ENCODE measurements at regions not wholly inside any gene's neighbourhood (a gene's known extent, or its start where the extent isn't known, plus 50 kb on each side); places are given as distances from the start of the nearest gene placed in this dataset.

DNA sequence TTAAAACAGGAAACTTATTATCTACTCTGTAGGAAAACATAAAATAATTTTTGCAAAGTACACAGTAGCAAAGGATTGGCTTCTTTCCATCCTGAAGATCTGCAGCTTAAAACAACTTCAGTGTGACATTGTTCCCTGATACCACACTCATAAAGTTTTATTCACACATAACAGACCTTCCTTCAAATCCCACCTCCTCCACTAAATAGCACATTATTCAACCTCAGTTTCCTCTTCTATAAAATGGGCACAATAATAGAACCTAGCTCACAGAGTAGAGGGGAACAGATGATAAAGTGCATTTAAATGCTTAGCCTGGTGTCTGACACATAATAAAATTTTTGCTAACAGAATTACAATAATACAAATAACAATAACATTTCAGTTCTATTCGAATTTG, 250.4 kb upstream of the RBBP8 start:
- H3K27me3 ChIP-seq (ENCODE audit: control insufficient read depth, insufficient read depth, low read length), result peaks cover 1% of the 10 kb centered on the region; the same call in 1 of the 2 replicates
- TF ChIP-seq, protein P1, sequence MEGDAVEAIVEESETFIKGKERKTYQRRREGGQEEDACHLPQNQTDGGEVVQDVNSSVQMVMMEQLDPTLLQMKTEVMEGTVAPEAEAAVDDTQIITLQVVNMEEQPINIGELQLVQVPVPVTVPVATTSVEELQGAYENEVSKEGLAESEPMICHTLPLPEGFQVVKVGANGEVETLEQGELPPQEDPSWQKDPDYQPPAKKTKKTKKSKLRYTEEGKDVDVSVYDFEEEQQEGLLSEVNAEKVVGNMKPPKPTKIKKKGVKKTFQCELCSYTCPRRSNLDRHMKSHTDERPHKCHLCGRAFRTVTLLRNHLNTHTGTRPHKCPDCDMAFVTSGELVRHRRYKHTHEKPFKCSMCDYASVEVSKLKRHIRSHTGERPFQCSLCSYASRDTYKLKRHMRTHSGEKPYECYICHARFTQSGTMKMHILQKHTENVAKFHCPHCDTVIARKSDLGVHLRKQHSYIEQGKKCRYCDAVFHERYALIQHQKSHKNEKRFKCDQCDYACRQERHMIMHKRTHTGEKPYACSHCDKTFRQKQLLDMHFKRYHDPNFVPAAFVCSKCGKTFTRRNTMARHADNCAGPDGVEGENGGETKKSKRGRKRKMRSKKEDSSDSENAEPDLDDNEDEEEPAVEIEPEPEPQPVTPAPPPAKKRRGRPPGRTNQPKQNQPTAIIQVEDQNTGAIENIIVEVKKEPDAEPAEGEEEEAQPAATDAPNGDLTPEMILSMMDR (IDR thresholded peaks at IDR 0.05; ENCODE audit: insufficient read depth, low read depth, low read length), result no peak
- POLR2A ChIA-PET, result no interaction called here

DNA sequence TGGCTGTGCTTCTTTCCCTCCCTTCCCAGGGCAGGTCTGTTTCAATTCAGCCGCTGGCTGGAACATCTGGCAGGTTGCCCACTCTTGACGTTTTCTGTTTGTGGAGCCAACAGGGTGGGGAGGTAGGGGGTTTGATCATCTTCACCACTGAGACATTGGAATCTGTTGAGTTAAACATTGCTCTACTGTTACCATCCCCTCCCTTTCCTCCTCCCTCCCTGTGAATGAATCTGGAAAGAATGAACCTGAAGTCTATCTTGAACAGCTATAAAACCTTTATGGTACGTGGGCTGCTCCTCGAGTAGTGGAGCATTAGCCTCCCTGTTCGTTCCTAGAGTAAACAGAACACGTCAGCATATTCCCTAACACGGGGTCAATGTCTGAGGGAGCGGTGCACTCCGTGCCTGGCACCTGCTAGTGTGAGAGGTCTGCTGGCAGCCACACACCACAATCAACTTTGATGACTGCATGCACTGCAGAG, 249.9 kb upstream of the RBBP8 start:
- ChIA-PET POLR2A (no interaction called here), CTCF (no interaction called here)
- H3K27me3 ChIP-seq (ENCODE audit: control insufficient read depth, insufficient read depth, low read length), result peaks cover 1% of the 10 kb centered on the region; the same call in 1 of the 2 replicates
- DNase-seq (ENCODE audit: low read depth), result peak; percentile 79
- TF ChIP-seq, protein P1 (IDR thresholded peaks at IDR 0.05; ENCODE audit: insufficient read depth, low read depth, low read length), result no peak
- no peak overlapping the region for H3K4me3 ChIP-seq (ENCODE audit: low read depth, low read length)
- no peaks in the 10 kb centered on the region for H3K36me3 ChIP-seq (ENCODE audit: control insufficient read depth, insufficient read depth, low read length)

More for the DNA sequence above, 250.4 kb upstream of the RBBP8 start:
- Histone ChIP-seq H3K4me3 (ENCODE audit: low read depth, low read length) (no peak overlapping the region), H3K36me3 (ENCODE audit: control insufficient read depth, insufficient read depth, low read length) (no peaks in the 10 kb centered on the region)
- no peak for DNase-seq (ENCODE audit: low read depth)
- CTCF ChIA-PET, result no interaction called here

DNA sequence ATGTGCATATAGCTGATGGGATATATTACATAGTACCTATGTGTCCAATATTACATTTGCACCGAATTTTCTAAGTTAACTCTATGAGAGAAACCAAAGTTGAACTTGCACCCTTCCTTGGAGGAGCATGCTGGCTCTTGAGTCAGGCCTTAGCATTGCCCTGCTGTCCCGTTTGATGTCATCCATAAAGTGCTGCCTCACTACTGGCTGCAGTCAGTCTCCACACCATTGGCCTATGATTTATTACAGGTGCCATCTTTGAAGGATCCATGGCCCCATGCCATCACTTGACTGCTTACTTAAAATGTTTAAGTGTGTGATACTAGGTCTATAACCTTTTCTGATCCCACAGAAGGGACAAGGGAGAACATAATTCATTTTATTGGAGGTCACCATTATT, 249.3 kb upstream of the RBBP8 start:
- no peak for DNase-seq (ENCODE audit: low read depth)
- no peaks in the 10 kb centered on the region for H3K36me3 ChIP-seq (ENCODE audit: control insufficient read depth, insufficient read depth, low read length)
- ChIA-PET CTCF (no interaction called here), POLR2A (no interaction called here)
- peaks cover 1% of the 10 kb centered on the region; the same call in 1 of the 2 replicates for H3K27me3 ChIP-seq (ENCODE audit: control insufficient read depth, insufficient read depth, low read length)
- no peak overlapping the region for H3K4me3 ChIP-seq (ENCODE audit: low read depth, low read length)
- TF ChIP-seq, protein P1 (IDR thresholded peaks at IDR 0.05; ENCODE audit: insufficient read depth, low read depth, low read length), result no peak

DNA sequence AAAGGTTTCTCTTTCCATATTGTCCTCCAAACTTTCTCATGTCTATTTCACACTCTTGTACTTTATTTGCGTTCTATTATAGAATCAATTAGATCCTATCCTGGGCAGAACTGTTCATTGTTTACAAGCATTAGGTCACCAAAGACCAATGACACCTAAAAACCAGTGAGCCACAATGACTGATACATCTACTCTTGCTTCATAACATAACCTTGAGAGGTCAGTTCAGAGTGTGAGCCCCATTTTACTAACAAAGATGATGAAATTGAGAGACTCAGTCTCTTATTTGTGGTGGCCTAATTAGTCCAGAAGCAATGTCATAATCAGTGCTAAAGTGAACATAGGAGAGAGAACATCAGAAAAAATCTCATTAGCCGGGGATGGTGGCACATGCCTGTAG, 248.9 kb upstream of the RBBP8 start:
- DNase-seq (ENCODE audit: low read depth), result no peak
- POLR2A ChIA-PET, result no interaction called here
- CTCF ChIA-PET, result no interaction called here
- H3K36me3 ChIP-seq (ENCODE audit: control insufficient read depth, insufficient read depth, low read length), result no peaks in the 10 kb centered on the region
- TF ChIP-seq, protein P1 (IDR thresholded peaks at IDR 0.05; ENCODE audit: insufficient read depth, low read depth, low read length), result no peak
- H3K27me3 ChIP-seq (ENCODE audit: control insufficient read depth, insufficient read depth, low read length), result peaks cover 1% of the 10 kb centered on the region; the same call in 1 of the 2 replicates
- no peak overlapping the region for H3K4me3 ChIP-seq (ENCODE audit: low read depth, low read length)

DNA sequence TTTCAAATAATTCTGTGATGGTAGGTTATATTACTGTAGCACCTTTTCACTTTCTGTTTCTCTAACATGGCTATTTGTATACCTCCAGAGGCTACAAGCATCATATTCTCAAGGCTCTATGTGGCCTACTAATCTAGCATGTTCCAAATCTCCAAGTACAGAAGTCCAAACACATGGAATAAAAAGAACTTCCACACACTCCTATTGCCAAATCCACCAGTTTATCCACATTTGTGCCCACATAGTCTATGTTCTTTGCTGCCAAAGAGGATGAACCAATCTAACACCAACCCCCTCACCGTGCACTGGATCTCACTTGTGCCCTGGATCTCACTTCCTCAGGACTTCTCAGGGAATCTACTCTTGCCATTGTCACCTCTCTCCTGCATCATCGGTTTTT, 247.3 kb upstream of the RBBP8 start:
- CTCF ChIA-PET, result no interaction called here

More for the DNA sequence above, 247.3 kb upstream of the RBBP8 start:
- POLR2A ChIA-PET, result no interaction called here
- TF ChIP-seq, protein P1 (IDR thresholded peaks at IDR 0.05; ENCODE audit: insufficient read depth, low read depth, low read length), result no peak
- no peaks in the 10 kb centered on the region for H3K36me3 ChIP-seq (ENCODE audit: control insufficient read depth, insufficient read depth, low read length)
- no peak for DNase-seq (ENCODE audit: low read depth)
- no peaks in the 10 kb centered on the region for H3K27me3 ChIP-seq (ENCODE audit: control insufficient read depth, insufficient read depth, low read length)
- no peak overlapping the region for H3K4me3 ChIP-seq (ENCODE audit: low read depth, low read length)
